ENCODE measurements at regions not wholly inside any gene's neighbourhood (a gene's known extent, or its start where the extent isn't known, plus 50 kb on each side); places are given as distances from the start of the nearest gene placed in this dataset.

DNA sequence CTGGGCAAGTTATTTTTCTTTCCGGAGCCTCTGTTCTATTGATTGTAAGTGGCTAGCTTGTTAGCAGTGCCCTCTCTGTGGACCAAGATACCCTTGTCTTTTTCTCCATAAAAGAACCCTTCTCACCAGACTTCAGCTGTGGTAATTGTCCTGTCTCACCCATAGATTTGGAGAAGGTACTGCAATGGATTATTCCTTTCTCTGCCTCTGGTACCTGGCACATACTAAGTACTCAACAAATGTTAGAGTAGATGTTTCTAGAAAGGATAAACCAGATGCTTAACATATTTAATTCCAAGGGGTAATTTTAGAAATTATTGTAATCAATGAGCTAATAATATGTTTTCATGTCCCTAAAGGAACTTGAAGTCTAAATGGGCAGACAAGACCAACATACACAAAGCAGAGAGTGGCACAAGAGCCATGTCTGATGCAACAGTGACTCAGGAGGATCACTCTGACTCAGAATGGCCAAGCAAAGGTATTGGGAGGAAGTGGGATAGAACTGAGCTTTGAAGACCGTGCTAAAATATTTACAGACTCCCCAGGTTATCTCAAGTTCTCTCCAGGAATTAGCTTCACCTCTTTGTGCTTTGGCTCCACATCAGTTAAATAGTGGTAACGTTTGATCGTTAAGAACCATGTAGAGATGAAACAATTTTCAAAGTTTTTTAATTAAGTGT is 129.7 kb upstream of the OSR1 start (continued):
- TF ChIP-seq, protein P1, sequence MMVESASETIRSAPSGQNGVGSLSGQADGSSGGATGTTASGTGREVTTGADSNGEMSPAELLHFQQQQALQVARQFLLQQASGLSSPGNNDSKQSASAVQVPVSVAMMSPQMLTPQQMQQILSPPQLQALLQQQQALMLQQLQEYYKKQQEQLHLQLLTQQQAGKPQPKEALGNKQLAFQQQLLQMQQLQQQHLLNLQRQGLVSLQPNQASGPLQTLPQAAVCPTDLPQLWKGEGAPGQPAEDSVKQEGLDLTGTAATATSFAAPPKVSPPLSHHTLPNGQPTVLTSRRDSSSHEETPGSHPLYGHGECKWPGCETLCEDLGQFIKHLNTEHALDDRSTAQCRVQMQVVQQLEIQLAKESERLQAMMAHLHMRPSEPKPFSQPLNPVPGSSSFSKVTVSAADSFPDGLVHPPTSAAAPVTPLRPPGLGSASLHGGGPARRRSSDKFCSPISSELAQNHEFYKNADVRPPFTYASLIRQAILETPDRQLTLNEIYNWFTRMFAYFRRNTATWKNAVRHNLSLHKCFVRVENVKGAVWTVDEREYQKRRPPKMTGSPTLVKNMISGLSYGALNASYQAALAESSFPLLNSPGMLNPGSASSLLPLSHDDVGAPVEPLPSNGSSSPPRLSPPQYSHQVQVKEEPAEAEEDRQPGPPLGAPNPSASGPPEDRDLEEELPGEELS (CRISPR knock-in tag; IDR thresholded peaks at IDR 0.05) = peak; percentile 35; the same call in 1 of the 2 replicates
- peak; percentile 50; the same call in 1 of the 2 replicates for TF ChIP-seq IRF2 (CRISPR knock-in tag; IDR thresholded peaks at IDR 0.05)
- no peak for TF ChIP-seq HNRNPH1 (optimal IDR thresholded peaks at IDR 0.05; ENCODE audit: low read depth, low read length)
- no peak for TF ChIP-seq CENPX (CRISPR knock-in tag; IDR thresholded peaks at IDR 0.05)
- peak; percentile 45; the same call in 1 of the 2 replicates for TF ChIP-seq GABPB1 (CRISPR knock-in tag; IDR thresholded peaks at IDR 0.05)
- TF ChIP-seq ZFP36L1 (CRISPR knock-in tag; IDR thresholded peaks at IDR 0.05) = no peak
- 0 out of 2 replicates have a peak, but pooled peaks have one; percentile 27 for TF ChIP-seq HDAC1 (CRISPR knock-in tag; IDR thresholded peaks at IDR 0.05)
- TF ChIP-seq NFE2 (CRISPR knock-in tag; IDR thresholded peaks at IDR 0.05) = peak; percentile 93
- TF ChIP-seq ZNF580 (CRISPR knock-in tag; IDR thresholded peaks at IDR 0.05; ENCODE audit: borderline replicate concordance, low read depth) = no peak
- peak; percentile 87; the same call in 1 of the 2 replicates for TF ChIP-seq ZNF317 (CRISPR knock-in tag; IDR thresholded peaks at IDR 0.05)
- no peak for TF ChIP-seq ZFAT (CRISPR knock-in tag; conservative IDR thresholded peaks at IDR 0.05)
- no peak for TF ChIP-seq ZNF367 (CRISPR knock-in tag; IDR thresholded peaks at IDR 0.05; ENCODE audit: borderline replicate concordance)
- TF ChIP-seq KDM4B (CRISPR knock-in tag; IDR thresholded peaks at IDR 0.05) = 0 out of 2 replicates have a peak, but pooled peaks have one; percentile 44
- TF ChIP-seq, protein P2, sequence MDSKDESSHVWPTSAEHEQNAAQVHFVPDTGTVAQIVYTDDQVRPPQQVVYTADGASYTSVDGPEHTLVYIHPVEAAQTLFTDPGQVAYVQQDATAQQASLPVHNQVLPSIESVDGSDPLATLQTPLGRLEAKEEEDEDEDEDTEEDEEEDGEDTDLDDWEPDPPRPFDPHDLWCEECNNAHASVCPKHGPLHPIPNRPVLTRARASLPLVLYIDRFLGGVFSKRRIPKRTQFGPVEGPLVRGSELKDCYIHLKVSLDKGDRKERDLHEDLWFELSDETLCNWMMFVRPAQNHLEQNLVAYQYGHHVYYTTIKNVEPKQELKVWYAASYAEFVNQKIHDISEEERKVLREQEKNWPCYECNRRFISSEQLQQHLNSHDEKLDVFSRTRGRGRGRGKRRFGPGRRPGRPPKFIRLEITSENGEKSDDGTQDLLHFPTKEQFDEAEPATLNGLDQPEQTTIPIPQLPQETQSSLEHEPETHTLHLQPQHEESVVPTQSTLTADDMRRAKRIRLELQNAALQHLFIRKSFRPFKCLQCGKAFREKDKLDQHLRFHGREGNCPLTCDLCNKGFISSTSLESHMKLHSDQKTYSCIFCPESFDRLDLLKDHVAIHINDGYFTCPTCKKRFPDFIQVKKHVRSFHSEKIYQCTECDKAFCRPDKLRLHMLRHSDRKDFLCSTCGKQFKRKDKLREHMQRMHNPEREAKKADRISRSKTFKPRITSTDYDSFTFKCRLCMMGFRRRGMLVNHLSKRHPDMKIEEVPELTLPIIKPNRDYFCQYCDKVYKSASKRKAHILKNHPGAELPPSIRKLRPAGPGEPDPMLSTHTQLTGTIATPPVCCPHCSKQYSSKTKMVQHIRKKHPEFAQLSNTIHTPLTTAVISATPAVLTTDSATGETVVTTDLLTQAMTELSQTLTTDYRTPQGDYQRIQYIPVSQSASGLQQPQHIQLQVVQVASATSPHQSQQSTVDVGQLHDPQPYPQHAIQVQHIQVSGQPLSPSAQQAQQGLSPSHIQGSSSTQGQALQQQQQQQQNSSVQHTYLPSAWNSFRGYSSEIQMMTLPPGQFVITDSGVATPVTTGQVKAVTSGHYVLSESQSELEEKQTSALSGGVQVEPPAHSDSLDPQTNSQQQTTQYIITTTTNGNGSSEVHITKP (CRISPR knock-in tag; IDR thresholded peaks at IDR 0.05; ENCODE audit: low read depth) = peak; percentile 63; the same call in 1 of the 2 replicates
- peak; percentile 57; the same call in 1 of the 2 replicates for TF ChIP-seq FOXO1 (CRISPR knock-in tag; IDR thresholded peaks at IDR 0.05)
- TF ChIP-seq, protein P3, sequence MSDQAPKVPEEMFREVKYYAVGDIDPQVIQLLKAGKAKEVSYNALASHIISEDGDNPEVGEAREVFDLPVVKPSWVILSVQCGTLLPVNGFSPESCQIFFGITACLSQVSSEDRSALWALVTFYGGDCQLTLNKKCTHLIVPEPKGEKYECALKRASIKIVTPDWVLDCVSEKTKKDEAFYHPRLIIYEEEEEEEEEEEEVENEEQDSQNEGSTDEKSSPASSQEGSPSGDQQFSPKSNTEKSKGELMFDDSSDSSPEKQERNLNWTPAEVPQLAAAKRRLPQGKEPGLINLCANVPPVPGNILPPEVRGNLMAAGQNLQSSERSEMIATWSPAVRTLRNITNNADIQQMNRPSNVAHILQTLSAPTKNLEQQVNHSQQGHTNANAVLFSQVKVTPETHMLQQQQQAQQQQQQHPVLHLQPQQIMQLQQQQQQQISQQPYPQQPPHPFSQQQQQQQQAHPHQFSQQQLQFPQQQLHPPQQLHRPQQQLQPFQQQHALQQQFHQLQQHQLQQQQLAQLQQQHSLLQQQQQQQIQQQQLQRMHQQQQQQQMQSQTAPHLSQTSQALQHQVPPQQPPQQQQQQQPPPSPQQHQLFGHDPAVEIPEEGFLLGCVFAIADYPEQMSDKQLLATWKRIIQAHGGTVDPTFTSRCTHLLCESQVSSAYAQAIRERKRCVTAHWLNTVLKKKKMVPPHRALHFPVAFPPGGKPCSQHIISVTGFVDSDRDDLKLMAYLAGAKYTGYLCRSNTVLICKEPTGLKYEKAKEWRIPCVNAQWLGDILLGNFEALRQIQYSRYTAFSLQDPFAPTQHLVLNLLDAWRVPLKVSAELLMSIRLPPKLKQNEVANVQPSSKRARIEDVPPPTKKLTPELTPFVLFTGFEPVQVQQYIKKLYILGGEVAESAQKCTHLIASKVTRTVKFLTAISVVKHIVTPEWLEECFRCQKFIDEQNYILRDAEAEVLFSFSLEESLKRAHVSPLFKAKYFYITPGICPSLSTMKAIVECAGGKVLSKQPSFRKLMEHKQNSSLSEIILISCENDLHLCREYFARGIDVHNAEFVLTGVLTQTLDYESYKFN (CRISPR knock-in tag; conservative IDR thresholded peaks at IDR 0.05) = peak; percentile 33
- no peak for TF ChIP-seq FOXP1 (IDR thresholded peaks at IDR 0.05)
- TF ChIP-seq FOXP1 (CRISPR knock-in tag; IDR thresholded peaks at IDR 0.05) = peak; percentile 30; the same call in 1 of the 2 replicates
- TF ChIP-seq, protein P4, sequence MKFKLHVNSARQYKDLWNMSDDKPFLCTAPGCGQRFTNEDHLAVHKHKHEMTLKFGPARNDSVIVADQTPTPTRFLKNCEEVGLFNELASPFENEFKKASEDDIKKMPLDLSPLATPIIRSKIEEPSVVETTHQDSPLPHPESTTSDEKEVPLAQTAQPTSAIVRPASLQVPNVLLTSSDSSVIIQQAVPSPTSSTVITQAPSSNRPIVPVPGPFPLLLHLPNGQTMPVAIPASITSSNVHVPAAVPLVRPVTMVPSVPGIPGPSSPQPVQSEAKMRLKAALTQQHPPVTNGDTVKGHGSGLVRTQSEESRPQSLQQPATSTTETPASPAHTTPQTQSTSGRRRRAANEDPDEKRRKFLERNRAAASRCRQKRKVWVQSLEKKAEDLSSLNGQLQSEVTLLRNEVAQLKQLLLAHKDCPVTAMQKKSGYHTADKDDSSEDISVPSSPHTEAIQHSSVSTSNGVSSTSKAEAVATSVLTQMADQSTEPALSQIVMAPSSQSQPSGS (CRISPR knock-in tag; IDR thresholded peaks at IDR 0.05) = no peak
- TF ChIP-seq NR2F6 (IDR thresholded peaks at IDR 0.05) = peak; percentile 72
- no peak for TF ChIP-seq NR2F6 (CRISPR knock-in tag; IDR thresholded peaks at IDR 0.05)

Data from HepG2 (cell line).